IPS-18a (cell line): ENCODE measurements at regions not wholly inside any gene's neighbourhood (a gene's known extent, or its start where the extent isn't known, plus 50 kb on each side); places are given as distances from the start of the nearest gene placed in this dataset.
"Not testable (repeated sequence)": the region's sequence is repeated elsewhere in the genome, so short reads cannot be mapped to it uniquely, and the experiment has no call there.

ENCODE experiments used
- H3K27ac ChIP-seq: one replicate; pipeline ENCODE4 v1.5.1; 2013; ENCODE audit warnings: low read length
- H3K27me3 ChIP-seq: one replicate; pipeline ENCODE4 v1.6.1; 2013; ENCODE audit warnings: mild to moderate bottlenecking, low read length; ENCODE audit not compliant: control insufficient read depth, insufficient read depth
- H3K36me3 ChIP-seq: one replicate; pipeline ENCODE4 v1.6.1; 2013; ENCODE audit warnings: low read depth, low read length; ENCODE audit not compliant: control insufficient read depth
- H3K4me1 ChIP-seq: one replicate; pipeline ENCODE4 v1.6.1; 2013; ENCODE audit warnings: low read depth, low read length; ENCODE audit not compliant: control insufficient read depth
- H3K4me3 ChIP-seq: one replicate; pipeline ENCODE4 v1.5.1; 2013; ENCODE audit warnings: low read length
- H3K9ac ChIP-seq: one replicate; pipeline ENCODE4 v1.6.1; 2013; ENCODE audit warnings: mild to moderate bottlenecking, low read length, moderate library complexity
- H3K9me3 ChIP-seq: one replicate; pipeline ENCODE4 v1.6.1; 2013; ENCODE audit warnings: low read depth, low read length; ENCODE audit not compliant: control insufficient read depth

DNA sequence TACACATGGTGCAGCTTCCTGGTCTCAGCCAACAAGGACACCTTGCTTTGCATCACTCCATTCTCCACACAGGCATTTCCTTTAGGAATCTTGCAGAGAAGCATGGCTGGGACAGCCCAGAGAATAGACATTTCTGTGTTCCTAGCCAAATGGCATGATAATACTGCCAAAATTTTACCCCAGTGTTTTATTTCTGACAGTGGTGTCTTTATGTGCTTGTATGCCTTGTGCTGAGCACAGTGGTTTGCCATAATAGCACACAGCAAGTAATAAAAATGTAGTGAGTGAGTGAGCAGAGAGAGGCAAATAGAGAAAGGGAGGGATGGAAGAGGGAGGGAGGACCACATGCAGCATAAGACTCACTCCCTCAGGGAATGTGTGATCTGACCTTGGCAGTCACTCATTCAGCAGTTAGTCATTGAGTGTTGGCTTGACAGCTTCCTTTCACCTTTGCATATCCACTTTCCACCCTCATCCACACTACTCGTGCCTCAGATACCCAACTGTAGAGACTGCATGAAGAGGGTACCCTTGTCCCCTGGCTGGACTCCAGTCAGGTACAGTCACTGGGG is 212.8 kb upstream of the CCDC196 start:
- Histone ChIP-seq H3K27ac (no peak overlapping the region), H3K9me3 (no peaks in the 10 kb centered on the region), H3K36me3 (no peaks in the 10 kb centered on the region), H3K9ac (no peak overlapping the region), H3K27me3 (no peaks in the 10 kb centered on the region), H3K4me1 (no peaks in the 10 kb centered on the region), H3K4me3 (no peak overlapping the region)

- H3K4me1 ChIP-seq, H3K27me3 ChIP-seq, H3K27ac ChIP-seq, H3K9me3 ChIP-seq, H3K4me3 ChIP-seq, H3K9ac ChIP-seq, H3K36me3 ChIP-seq: not testable (repeated sequence)
Observed at GRCh38 chr14:66278418-66278817, 207.8 kb upstream of the CCDC196 start.

- Histone ChIP-seq H3K27ac (no peak overlapping the region), H3K4me3 (no peak overlapping the region), H3K36me3 (no peaks in the 10 kb centered on the region), H3K4me1 (no peaks in the 10 kb centered on the region), H3K27me3 (no peaks in the 10 kb centered on the region), H3K9me3 (no peaks in the 10 kb centered on the region), H3K9ac (no peak overlapping the region)
Observed at GRCh38 chr14:66281036-66281776, 205.0 kb upstream of the CCDC196 start.

- Histone ChIP-seq H3K9ac (no peak overlapping the region), H3K27ac (no peak overlapping the region), H3K4me1 (no peaks in the 10 kb centered on the region), H3K36me3 (no peaks in the 10 kb centered on the region), H3K4me3 (no peak overlapping the region), H3K27me3 (no peaks in the 10 kb centered on the region), H3K9me3 (no peaks in the 10 kb centered on the region)
Observed at GRCh38 chr14:66284346-66284745, 201.8 kb upstream of the CCDC196 start.

GRCh38 chr14:66288511-66288910 is 197.7 kb upstream of the CCDC196 start:
- Histone ChIP-seq H3K36me3 (no peaks in the 10 kb centered on the region), H3K4me1 (no peaks in the 10 kb centered on the region), H3K27ac (no peak overlapping the region), H3K27me3 (no peaks in the 10 kb centered on the region), H3K4me3 (no peak overlapping the region), H3K9me3 (no peaks in the 10 kb centered on the region), H3K9ac (no peak overlapping the region)

- H3K9ac ChIP-seq, result no peak overlapping the region
Observed at GRCh38 chr14:66291756-66292155, 194.4 kb upstream of the CCDC196 start.

DNA sequence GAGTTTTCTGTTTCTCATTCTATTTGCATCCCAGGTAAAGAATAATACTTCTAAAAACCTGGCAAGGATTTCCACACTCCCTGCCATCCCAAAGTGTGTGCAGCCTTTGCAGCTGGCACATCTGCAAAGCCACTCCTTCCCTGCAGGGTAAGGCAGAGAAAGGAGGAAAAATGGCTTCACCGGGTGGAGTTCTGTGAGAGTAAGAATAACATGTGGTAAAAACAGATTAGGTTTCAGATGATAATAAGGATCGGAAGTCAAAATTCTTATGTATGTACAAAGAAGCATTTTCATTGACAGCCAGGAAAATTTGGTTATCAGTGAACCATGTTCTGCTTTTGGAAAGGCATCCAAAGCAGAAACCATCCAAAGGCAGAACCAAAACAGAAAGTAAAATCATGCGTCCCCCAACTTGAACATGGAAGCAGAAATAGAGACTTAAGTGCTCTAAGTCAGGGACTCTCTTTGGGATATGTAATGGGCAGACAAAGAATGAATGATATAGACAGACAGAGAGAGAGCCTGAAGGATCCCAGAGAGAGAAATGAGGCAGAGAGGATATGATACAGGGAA is 192.6 kb upstream of the CCDC196 start:
- Histone ChIP-seq H3K4me3 (no peak overlapping the region), H3K9ac (no peak overlapping the region)

More at GRCh38 chr14:66291756-66292155, 194.4 kb upstream of the CCDC196 start:
- Histone ChIP-seq H3K27ac (no peak overlapping the region), H3K4me1 (no peaks in the 10 kb centered on the region), H3K9me3 (no peaks in the 10 kb centered on the region), H3K36me3 (no peaks in the 10 kb centered on the region), H3K4me3 (no peak overlapping the region), H3K27me3 (no peaks in the 10 kb centered on the region)

DNA sequence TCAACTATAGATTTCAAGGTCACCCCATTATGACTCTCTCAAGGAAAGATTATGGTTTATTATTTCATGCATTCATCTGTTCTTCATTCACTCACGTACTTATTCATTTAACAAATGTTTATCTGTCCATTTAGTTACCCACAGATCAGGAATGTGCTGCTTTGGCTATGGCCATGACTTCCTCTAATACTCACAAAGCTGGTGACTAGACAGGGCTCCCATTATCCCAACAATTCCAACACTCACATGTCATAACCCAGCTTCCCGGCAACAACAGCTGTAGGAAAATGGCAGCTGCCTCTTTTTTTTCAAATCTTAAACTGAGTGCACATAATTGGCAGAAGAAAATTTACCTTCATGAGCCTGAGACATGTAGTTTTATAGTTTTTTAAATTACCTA is 190.8 kb upstream of the CCDC196 start:
- H3K9ac ChIP-seq, result no peak overlapping the region
- no peaks in the 10 kb centered on the region for H3K9me3 ChIP-seq

More for the DNA sequence above, 192.6 kb upstream of the CCDC196 start:
- Histone ChIP-seq H3K9me3 (no peaks in the 10 kb centered on the region), H3K36me3 (no peaks in the 10 kb centered on the region), H3K4me1 (no peaks in the 10 kb centered on the region), H3K27me3 (no peaks in the 10 kb centered on the region), H3K27ac (no peak overlapping the region)

GRCh38 chr14:66300886-66301285 is 185.3 kb upstream of the CCDC196 start:
- Histone ChIP-seq H3K27ac (no peak overlapping the region), H3K9ac (no peak overlapping the region), H3K27me3 (no peaks in the 10 kb centered on the region), H3K4me1 (no peaks in the 10 kb centered on the region), H3K4me3 (no peak overlapping the region), H3K9me3 (peaks cover 3% of the 10 kb centered on the region), H3K36me3 (no peaks in the 10 kb centered on the region)

More for the DNA sequence above, 190.8 kb upstream of the CCDC196 start:
- Histone ChIP-seq H3K4me3 (no peak overlapping the region), H3K4me1 (no peaks in the 10 kb centered on the region), H3K27ac (no peak overlapping the region), H3K27me3 (no peaks in the 10 kb centered on the region), H3K36me3 (no peaks in the 10 kb centered on the region)

DNA sequence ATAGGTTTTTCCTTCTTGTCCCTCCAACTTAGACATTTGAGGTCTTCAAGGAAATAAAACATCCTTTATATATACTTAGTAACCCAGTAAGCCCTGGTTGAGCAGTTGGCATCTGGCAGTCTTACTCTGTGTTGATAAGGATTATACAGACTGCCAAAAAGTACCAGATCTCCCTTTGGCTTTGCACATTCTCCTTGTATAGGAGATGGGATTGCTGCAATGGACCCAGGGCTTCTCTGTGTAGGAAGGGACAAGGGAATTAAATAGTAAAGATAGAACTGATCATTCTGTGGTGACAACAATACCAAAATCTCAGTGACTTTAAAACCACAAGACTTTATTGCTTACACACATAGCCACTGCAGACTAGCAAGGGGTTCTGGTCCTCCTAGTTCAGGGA is 180.1 kb upstream of the CCDC196 start:
- H3K9me3 ChIP-seq, result peaks cover 3% of the 10 kb centered on the region
- no peaks in the 10 kb centered on the region for H3K27me3 ChIP-seq
- H3K4me1 ChIP-seq, result no peaks in the 10 kb centered on the region
- no peak overlapping the region for H3K27ac ChIP-seq
- H3K9ac ChIP-seq, result no peak overlapping the region
- no peak overlapping the region for H3K4me3 ChIP-seq
- no peaks in the 10 kb centered on the region for H3K36me3 ChIP-seq

- Histone ChIP-seq H3K27me3 (no peaks in the 10 kb centered on the region), H3K4me1 (no peaks in the 10 kb centered on the region), H3K36me3 (no peaks in the 10 kb centered on the region)
Observed at GRCh38 chr14:66311058-66311457, 175.1 kb upstream of the CCDC196 start.

DNA sequence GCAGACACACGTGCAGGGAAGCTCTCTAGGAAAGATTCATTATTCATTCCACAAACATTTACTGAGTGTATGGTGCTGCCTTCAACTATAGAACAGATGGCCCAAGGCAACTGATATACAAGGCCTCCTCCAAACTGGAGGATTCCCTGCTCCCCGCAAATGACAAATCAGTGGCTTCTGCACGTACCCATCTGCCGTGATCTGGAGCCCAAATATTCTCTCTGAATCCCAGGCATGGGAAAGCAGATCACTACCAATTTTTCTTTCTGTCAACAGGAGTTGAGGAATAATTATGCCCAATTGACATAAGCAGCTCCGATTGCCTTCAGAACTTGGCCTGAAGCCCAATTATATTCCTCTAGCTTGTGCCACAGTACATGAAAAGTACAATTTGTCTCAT is 174.2 kb upstream of the CCDC196 start:
- Histone ChIP-seq H3K27ac (no peak overlapping the region), H3K27me3 (no peaks in the 10 kb centered on the region), H3K4me3 (no peak overlapping the region), H3K36me3 (no peaks in the 10 kb centered on the region), H3K4me1 (no peaks in the 10 kb centered on the region), H3K9ac (no peak overlapping the region), H3K9me3 (no peaks in the 10 kb centered on the region)

More at GRCh38 chr14:66311058-66311457, 175.1 kb upstream of the CCDC196 start:
- H3K27ac ChIP-seq, result no peak overlapping the region
- no peaks in the 10 kb centered on the region for H3K9me3 ChIP-seq
- no peak overlapping the region for H3K4me3 ChIP-seq
- H3K9ac ChIP-seq, result no peak overlapping the region
